Suppressor macrophage (primary cell): ENCODE measurements at regions not wholly inside any gene's neighbourhood (a gene's known extent, or its start where the extent isn't known, plus 50 kb on each side); places are given as distances from the start of the nearest gene placed in this dataset.
"Not testable (repeated sequence)": the region's sequence is repeated elsewhere in the genome, so short reads cannot be mapped to it uniquely, and the experiment has no call there.

Experiments
- DNase-seq, 4 experiments: peaks; one replicate each; pipeline ENCODE4 v3.0.0-alpha.2; 2020 to 2022

DNA sequence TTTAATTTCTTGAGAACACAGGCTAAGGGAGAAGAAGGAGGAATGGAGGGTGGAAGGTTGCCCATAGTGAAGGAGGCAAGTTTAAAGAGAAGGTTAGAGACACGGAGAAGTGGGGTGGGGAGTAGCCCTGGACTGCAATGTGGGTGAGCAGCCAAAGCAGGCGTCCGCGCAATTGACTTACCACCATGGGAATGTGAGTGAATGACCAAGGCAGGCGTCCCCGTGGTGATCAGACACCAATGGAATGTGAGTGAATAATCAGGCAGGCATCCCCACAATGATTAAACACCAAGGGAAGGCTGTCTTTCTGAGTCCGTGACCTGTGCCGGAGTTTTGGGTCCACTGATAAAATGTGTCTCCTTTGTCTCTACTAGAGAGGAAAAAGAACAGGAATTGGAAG, 1223.1 kb downstream of the ARAP2 start:
- DNase-seq = not testable (repeated sequence)

DNA sequence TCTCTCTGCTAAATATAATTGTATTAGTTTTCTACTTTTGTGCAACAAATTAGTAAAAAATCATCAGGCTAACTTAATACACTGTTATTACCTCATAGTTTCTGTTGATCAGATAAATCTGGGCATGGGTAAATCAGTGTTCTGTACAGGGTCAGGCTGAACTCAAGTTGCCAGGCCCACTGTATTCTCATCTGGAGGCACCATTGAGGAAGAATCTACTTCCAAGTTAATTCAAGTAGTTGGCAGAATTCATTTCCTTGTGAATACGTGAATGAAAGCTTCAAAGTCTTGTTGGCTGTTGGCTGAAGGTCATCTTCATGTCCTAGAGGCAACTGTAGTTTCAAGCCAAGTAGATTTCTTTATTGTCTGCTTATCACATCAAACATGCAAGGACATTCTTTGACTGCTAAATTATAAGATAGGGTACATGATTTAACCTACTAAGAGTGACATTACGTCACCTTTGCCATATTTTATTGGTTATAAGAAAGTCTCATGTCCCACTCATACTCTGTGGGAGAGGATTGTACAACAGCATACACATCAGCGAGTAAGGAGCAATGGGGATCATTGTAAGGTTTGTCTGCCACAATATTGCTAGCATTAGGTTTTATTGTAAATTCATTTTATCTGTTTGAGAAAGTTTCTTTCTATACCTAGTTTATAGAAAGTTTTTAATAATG, 1219.0 kb downstream of the ARAP2 start:
- DNase-seq = no peak

DNA sequence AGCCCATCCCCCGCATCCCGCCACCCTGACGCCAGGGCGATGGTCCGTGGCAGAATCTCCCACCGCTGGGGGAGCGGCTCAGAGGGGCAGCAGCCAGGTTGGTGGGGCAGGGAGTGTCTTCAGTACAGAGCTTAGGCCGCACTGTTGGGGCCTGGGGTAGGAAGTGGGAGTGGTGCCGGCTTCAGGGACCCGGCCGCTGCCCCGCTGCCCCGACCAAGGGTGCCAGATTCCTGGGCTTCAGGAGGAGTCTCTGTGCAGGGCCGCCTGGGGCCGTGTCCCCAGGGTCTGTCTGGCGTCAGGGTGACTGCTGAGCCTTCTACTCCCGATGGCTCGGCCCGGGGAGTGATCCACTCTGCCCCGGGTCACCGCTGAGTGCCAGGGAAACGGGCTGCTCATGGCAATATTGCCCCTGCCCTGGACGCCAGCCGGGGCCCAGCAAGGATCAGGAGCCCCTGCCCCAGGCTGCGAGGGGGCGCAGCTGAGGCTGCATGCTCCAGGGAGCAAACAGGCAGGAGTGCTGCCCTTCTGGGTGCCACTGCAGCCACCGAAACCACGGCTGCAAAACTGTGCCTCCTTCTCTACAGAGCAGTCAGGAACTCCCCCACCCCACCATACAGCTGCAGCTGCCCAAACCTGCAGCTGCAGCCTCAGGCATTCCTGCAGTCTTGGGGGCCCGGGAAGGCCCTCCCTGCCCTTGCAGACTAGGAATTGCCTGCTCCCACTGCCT, 1206.1 kb downstream of the ARAP2 start:
- no peak for DNase-seq

DNA sequence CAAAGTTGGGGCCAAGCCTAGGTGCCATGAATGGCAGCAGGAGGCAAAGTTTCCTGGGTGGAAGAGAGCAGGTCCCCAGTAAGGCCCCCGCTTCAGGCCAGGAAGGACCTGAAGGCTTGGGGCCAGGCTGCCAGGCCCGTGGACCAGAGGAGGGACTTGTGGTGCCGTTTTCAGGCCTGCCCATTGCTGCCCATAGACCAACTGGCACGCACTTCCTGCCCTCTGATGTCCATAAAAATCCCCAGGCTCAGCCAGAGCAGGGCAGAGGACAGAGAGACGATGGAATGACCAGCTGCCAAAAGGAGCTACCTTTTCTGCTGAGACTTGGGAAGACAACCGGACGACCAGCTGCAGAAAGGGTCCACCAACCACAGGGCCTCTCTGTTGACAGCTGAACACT, 1205.5 kb downstream of the ARAP2 start:
- no peak for DNase-seq

DNA sequence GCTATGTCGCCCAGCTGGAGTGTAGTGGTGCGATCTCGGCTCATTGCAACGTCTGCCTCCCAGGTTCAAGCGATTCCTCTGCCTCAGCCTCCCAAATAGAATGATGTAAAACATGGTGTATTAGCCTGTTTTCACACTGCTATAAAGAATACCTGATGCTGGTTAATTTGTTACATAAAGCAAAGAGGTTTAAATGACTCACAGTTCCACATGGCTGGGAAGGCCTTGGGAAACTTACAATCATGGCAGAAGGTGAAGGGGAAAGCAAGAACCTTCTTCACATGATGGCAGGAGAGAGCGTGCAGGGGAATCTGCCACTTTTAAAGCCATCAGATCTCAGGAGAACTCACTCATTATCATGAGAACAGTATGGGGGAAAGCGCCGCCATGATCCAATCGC, 1191.8 kb downstream of the ARAP2 start:
- no peak for DNase-seq

DNA sequence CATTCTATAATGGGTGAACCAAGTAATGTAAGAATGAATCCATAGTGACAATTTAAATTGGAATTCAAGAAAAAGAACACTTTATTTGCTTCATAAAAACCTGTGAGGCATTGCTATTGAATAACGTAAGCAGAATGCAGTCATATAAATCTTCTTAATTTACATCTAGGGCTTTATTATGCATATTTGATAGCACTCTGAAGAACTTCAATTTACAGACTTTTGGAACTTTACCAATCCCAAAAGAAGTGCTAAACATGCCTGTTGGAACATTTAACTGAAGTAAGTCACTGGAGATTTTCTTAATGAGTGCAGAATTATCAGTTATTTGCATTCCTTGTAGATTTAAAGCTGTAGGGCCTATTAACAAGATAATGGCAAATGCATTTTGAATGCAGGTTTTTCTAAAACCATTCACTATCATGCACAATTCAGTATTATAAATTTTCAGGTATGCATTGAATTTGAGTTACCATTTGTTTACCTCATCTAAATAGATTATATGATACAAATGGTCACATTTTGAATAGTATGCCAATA, 1181.2 kb downstream of the ARAP2 start:
- DNase-seq = no peak

DNA sequence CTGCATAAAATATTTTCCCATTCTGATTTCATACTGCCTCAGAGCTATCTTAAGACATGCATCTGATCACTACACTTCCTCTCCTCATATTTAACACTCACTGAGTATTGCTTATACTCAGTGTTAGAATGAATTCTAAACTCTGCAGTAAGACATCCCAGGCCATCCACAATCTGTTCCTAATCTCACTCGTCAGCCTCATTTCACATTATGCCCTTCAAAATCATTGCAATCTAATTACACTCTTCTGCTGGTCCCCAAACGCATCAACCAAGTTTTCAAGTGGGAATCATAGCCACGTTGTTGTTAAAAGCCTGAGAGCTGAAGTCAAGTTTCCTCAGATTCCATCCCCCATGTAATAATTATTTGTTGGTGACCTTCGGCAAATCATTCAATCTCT, 1177.9 kb downstream of the ARAP2 start:
- no peak for DNase-seq

DNA sequence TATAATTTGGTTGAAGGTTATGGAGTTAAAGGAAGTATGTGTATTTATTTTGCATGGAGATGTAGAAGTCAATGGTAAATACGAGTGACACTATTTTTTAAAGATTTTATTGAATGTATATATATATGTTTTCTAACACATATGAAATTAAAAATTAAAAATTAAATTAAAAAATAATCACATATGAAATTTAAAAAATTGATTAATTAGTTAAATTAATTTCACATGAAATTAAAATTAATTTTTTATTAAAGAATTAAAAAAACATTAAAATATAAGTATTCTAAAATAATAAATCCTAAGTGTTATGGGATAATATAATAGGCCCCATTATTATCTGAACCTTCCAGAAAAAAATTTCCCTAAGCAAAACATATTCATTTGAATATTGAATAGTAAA, 1163.5 kb downstream of the ARAP2 start:
- DNase-seq = no peak

DNA sequence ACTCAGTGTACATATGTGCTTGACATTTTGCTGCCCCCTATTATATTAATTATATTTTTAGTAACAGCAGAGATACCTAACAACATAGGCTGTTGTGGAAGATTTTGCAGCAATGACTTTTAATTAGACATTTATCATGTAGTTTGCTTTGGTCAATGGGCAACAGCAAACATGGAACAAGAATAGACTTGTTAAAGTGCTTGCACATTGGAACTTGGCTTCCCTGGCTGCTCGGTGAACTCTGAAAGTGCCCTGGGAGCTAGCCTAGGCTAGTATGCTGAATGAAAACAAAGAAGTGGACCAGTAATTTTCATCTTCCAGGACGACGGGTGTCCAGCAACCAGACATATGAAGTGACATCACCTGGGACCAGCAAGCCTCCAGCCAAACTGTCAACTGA, 1157.1 kb downstream of the ARAP2 start:
- DNase-seq = no peak

DNA sequence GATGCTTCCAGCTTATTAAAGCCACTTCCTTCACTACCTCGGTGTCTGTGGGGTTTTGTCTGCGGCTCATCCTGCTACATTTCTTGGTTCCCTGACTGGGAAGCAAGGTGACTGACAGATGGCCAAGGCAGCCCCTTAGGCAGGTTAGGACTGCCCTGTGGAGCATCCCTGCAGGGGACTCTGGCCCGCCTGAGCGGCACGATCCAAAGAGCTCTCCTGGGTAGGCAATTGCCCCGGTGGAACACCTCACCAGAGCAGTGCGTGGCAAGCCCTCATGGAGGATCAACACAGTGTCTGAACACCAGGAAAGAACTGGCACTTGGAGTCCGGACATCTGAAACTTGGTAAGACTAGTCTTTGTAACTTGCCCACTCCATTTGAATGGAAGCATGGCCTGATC, 1143.4 kb downstream of the ARAP2 start:
- no peak for DNase-seq

DNA sequence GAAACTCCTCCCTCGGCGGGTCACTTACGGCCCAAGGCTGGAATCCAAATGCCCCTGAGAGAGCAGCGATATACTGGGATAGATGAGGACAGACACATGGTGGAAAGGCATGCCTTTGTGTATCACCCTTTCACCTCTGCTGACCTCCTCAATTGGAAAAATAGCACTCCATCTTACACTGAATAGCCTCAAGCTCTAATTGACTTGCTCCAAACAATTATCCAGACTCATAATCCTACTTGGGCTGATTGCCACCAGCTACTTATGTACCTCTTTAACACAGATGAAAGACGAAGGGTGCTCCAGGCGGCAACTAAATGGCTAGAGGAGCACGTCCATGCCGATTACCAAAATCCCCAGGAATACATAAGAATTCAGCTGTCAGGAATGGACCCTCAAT, 1142.2 kb downstream of the ARAP2 start:
- DNase-seq = no peak

DNA sequence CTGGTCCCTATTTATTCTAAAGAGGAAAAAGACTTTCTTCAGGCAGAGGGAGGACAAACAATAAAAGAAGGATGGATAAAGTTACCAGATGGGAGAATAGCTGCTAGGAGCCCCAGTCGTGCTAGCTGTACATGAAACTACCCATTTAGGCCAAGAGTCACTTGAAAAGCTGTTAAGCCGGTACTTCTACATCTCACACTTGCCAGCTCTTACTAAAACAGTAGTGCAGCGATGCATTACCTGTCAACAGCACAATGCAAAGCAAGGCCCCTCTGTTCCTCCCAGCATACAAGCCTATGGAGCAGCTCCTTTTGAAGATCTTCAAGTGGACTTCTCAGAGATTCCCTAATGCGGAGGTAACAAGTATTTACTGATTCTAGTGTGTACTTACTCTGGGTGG, 1138.8 kb downstream of the ARAP2 start:
- no peak for DNase-seq

DNA sequence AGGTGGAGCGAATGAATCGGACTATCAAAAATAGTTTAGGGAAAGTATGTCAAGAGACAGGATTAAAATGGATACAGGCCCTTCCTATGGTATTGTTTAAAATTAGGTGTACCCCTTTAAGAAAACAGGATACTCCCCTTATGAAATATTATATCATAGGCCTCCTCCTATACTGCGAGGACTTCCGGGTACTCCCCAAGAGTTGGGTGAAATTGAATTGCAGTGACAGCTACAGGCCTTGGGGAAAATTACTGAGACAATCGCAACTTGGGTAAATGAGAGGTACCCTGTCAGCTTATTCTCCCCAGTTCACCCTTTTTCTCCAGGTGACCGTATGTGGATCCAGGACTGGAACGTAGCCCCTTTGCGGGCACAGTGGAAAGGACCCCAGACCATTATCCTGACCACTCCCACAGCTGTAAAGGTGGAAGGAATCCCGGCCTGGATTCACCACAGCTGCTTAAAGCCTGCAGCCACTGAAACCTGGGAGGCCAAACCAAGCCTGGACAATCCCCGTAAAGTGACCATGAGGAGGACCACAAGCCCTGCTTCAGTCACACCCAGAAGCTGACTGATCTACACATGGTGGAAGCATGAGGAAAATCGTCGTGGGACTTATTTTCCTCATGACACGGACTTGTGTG, 1138.1 kb downstream of the ARAP2 start:
- DNase-seq = no peak

DNA sequence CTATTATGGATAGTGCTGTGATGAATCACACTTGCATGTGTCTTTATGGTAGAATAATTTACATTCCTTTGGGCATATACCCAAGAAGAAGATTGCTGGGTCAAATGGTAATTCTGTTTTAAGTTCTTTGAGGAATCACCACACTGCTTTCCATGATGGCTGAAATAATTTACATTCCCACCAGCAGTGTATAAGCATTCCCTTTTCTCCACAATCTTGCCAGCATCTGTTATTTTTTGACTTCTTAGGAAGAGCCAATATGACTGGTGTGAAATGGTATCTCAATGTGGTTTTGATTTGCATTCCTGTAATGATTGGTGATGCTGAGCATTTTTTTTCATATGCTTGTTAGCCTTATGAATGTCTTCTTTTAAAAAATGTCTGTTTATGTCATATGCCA, 1120.2 kb downstream of the ARAP2 start:
- DNase-seq = no peak

DNA sequence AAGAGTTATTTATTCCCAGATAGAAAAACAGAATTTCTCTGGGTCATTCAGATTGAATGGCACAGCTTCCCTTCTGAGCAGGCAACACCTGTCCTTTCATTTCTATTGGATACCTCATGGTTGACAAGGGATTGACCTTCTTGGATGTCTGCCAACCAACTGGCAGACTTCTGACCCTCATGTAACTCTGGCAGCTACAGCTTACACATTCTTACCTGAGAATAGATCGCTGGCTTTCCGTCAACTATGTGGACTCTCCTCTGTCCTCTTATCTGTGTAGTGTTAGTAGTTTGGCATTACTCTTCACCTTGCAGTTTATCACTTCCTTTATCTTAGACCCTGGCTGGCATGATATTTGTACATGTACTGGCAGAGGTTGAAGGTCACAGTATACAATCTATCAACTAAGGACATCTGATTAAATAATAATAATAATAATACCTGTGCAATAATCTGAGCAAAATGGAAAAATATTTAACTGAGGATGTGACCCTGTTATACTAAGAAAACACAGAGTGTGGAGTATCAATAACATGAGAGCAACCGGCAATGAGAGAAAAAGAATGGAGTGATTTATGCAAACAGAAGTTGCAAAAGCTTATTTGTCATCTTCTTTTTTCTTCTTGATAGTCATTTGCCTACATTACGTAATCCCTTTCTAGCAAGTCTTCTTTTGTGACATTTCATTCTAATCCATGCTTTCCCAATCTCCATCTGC, 1118.2 kb downstream of the ARAP2 start:
- DNase-seq = no peak

DNA sequence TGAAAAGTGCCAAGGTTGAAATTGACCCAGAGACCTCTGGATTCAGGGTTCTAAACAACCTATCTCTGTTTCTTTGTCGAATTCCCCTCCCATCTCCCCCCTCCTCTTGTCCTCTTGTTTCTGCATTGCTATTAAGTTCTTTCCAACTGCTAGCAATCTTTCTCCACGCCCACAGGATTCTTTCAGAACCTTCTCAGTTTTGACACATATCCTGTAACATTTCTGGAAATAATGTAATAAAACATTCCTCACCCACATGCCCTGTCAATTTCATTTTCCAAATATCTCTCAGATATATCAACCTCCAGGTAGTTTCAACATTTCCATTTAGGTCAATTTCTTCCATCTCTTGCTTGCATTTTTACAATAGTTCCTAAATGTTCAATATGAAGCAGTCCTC, 1105.9 kb downstream of the ARAP2 start:
- no peak for DNase-seq

DNA sequence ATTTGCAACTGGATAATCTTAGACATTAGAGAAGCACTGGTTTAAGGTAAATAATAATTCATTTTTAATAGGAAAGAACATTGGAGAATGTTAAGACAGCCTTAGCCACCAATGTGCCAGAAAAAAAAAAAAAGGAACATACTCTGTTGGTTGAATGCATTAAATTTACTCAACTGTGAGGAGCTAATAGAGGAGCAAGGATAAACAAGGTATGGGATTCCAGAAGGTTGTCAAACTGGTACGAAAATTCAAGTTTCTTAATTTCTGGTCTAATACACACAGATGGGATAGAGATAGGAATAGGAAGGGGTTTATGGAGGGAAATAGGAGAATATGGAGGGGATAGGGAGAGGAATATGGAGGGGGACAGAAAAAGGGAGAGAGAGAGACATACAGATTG, 1096.6 kb downstream of the ARAP2 start:
- DNase-seq = no peak

DNA sequence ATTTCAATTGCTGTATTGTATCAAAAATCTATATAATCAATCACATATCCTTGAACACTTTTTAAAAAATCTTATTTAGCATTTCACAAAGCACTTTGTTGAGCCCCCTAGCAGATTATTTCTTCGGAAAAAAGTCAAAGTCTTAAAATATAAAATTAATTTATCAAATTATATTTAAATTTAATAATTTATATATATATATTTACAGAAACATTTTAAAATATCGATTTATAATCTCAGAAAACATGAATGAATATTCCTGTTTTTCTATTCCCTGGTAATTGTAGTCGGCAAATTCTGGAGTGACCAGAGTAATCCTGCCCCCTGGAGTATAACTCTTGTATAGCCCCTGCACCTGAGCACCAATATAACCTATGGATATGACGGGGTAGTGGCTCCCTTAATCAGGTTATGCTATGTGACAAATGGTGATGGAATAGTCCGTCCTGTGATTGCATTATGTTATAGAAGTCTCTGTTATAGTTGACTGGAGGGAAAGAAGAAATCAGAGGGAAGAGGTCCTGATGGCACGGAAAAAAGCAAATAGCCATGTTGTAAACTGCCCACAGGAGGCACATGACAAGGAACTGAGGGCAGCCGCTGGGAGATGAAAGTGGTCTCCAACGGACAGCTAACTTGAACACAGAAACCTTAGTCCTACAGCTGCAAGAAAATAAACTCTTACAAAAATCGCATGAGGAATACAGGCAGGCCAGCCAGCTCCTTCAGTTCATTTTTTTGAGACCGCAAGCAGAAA, 1092.3 kb downstream of the ARAP2 start:
- no peak for DNase-seq

DNA sequence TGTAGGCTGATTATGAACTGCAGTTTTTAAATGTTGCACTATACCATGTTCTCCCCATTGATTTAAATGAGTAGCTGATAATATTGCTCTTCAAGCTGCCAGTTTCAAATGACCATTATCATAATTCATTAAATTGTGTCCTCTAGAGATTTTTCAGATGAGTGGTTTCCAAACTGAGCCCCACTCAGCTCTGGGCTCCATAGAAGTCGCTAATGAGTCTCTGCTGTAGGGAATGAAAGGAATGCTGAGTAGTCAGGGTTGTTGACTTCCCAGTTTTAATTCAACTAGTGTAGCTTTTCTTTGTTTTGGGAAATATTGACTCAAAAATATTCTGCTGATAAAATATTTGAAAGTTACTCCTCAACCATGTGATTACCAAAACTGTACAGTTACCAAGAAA, 1081.1 kb downstream of the ARAP2 start:
- DNase-seq = no peak

DNA sequence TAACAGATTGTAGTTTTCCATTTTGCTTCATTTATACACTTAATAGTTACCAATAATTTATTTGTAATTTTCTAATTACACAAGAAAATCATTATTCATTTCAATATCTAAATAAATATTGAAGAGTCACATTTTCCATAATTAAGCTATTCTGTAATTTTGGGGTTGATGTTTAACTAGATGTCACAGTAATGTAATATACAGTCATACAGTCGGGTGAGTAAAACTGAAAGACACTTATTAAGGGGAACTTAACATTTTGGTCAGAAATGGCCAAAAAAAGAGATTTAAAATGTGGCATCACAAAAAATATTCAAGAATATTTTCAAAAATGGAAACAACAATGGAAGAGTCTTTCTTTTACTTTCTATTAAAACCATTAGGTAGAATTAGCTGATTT, 1080.3 kb downstream of the ARAP2 start:
- DNase-seq = no peak

DNA sequence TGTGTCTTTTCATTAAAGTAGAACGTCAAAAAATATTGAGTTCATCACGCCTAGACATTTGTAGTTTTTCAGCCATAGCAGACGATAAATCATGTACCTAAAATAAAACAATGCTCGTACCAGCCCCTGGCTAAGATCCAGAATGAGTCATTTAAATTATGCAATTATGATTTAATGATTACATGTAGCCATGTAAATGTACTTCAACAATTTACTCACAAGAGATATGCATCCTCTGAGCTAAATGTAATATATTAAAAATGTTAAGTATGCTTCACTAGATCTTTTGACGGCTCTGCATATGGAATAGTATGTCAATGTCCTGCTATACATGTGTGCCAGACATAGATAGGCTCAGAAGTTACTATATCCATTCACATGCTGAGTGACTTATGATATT, 1077.8 kb downstream of the ARAP2 start:
- no peak for DNase-seq

DNA sequence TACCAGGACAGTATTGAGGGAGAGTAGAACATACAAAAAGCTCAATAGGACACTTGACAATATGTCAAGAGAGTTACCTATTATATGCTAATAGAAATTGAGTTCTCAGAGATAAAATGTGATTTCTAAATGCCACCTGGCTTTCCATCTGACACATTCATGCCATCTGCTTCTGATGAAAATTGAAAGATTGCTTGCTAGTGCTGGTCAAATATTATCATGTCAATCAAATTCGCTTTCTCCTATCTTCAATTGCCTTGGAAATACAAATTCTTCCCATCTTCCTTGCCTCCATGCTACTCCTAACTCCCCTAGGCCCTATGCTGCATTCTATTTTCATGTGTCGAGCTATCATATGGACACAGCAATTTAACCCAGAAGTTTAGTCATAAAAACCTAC, 1076.9 kb downstream of the ARAP2 start:
- no peak for DNase-seq

DNA sequence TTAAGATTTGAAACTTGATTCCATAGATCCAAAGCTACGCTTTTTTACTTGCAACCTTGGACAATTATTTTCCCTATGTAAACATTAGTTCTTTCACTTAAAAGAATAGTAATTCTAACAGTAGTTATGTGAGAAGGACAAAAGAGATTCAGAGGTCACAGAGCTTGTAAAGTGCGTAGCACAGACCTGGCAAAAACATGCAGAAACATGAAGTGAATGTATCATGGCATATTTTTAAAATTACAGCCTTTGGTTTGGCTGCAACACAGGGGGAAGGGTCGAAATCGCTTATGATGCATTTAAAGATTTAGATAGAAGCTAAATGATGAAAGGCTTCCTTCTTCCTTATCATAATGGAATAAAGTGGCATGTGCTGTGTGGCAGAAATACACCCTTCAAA, 1068.8 kb downstream of the ARAP2 start:
- DNase-seq = no peak
